VCaP (cell line): ENCODE measurements at regions not wholly inside any gene's neighbourhood (a gene's known extent, or its start where the extent isn't known, plus 50 kb on each side); places are given as distances from the start of the nearest gene placed in this dataset.

Source experiments
- H3K27ac ChIP-seq: fragments of 450-650 bp; 2 replicates; pipeline ENCODE4 v1.5.1; 2017
- TF ChIP-seq, protein P1 (sequence below): fragments of 450-650 bp; conservative IDR thresholded peaks from 2 replicates; pipeline ENCODE4 v1.5.1; 2017; ENCODE audit warnings: mild to moderate bottlenecking, moderate library complexity

DNA sequence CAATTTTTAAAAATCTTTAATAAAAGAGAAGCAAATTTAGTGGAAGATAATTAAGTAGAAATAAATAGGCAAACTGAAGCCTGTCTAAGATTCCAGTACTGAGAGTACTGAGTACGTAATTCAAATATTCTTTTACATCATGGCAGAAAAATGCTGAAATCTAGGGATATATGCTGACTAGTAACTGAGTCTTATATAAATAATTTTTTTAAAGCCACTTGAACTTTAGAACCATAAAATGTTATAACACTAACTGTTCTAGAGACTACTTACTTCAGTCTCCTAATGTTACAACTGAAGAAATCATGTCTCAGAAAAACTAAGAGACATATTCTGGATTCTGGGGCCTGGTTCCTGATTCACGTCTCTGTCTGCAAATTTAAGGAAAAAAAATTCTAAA lies 230.6 kb upstream of the PLEKHG7 start:
- H3K27ac ChIP-seq = no peak overlapping the region
- TF ChIP-seq, protein P1, sequence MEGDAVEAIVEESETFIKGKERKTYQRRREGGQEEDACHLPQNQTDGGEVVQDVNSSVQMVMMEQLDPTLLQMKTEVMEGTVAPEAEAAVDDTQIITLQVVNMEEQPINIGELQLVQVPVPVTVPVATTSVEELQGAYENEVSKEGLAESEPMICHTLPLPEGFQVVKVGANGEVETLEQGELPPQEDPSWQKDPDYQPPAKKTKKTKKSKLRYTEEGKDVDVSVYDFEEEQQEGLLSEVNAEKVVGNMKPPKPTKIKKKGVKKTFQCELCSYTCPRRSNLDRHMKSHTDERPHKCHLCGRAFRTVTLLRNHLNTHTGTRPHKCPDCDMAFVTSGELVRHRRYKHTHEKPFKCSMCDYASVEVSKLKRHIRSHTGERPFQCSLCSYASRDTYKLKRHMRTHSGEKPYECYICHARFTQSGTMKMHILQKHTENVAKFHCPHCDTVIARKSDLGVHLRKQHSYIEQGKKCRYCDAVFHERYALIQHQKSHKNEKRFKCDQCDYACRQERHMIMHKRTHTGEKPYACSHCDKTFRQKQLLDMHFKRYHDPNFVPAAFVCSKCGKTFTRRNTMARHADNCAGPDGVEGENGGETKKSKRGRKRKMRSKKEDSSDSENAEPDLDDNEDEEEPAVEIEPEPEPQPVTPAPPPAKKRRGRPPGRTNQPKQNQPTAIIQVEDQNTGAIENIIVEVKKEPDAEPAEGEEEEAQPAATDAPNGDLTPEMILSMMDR = no peak

DNA sequence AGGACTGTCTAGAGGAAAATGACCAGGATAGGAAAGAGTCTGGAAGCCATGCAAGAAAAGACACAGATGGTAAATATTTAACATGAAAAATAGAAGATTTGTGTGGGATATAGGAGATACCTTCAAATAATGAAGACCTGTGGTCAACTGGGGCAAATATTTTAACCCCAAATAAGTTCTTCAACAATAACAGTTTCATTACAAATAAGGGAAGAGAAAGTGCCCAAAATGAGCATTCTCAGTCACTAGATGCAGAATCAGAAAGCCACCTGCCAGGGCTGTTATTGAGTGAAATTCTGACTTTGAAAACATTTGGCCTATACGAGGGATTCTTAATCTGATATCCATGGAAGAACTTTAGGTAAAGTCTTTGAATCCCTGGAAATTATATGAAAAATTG lies 231.2 kb upstream of the PLEKHG7 start:
- TF ChIP-seq, protein P1 = no peak
- no peak overlapping the region for H3K27ac ChIP-seq

DNA sequence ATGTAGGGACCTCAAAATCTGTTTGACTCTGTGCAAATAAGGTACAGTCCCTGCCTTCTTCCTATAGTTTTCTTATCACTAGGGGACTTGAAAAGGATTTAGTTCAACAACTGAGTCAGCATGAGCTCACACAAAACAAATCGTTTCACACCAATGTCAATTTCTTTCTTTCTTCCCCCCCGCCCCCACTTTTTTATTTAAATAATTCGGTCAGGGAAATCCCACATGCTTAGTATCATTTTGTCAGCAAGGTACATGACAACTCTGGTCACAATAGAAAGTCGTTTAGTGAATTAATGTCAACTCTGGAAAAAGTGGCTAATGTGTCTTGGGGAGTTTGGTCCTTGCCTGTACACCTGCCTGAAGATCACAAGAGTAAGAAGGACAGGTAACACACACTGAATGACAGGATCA lies 232.2 kb upstream of the PLEKHG7 start:
- TF ChIP-seq, protein P1 = no peak

DNA sequence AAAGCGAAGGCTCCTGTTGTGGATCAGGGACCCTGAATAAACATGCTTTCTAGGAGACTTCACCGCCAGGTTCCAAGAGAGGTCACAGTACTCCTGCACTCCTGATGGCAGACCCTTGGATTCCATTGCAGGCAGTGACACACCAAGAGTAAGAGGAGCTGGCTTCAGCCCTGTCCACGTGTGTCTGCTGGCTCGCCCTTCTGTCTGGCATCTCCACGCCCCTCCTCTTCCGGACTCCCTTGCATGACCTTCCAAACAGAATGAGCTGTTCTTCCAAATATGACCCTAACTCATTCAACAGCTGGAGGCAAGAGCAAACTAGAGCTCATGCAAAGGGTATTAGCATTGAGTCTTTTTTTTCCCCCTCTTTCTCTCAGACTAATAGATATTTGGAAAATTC lies 233.0 kb upstream of the PLEKHG7 start:
- TF ChIP-seq, protein P1 = no peak
- H3K27ac ChIP-seq = no peak overlapping the region

More for the DNA sequence above, 232.2 kb upstream of the PLEKHG7 start:
- H3K27ac ChIP-seq = no peak overlapping the region

DNA sequence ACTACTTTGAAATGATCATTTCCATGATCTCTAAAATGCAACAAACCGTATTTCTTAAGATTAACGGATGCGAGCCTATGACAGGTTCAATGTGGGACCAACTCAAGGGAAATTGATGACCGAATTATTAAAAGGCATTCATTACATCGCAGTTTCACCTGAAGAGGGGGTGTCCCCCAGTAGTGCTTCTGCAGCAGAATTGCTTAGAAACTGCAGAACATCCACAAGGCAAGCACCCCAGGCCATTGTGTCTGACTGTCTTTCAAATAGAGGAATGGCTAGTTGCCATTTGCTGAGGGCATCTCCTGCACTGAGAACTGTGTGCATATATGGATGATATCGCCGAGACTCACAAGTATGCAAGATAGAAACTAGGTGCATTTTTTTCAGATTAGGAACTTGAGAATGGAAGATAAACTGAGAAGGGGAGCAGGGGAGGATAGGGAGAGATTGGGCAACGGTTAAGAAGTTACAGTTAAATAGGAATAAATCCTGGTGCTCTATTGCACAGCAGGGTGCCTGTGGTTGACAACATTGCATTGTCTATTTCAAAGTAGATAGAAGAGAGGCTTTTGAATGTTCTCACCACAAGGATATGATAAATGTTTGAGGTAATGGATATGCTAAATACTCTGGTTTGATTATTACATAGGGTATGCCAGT lies 234.3 kb upstream of the PLEKHG7 start:
- no peak overlapping the region for H3K27ac ChIP-seq
- TF ChIP-seq, protein P1 = no peak

DNA sequence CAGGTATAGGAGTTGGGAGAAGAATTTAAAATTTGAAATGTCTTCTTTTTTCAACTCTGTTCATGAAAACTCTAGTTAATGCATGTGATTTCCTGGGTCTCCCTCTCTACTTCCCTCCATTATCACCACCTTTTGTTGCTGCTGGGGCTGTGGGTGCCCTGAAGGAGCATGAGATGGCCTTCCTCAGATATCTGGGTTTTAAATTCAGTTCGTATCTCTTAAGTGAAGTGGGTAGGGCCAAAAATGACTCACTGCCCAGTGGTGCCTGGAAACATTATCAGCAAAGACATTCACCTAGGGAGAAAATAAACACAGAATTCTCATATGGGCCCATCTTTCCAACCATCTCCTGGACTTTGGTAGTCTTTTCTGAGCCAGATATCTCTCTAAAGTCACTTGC lies 234.9 kb upstream of the PLEKHG7 start:
- TF ChIP-seq, protein P1 = no peak
- no peak overlapping the region for H3K27ac ChIP-seq

DNA sequence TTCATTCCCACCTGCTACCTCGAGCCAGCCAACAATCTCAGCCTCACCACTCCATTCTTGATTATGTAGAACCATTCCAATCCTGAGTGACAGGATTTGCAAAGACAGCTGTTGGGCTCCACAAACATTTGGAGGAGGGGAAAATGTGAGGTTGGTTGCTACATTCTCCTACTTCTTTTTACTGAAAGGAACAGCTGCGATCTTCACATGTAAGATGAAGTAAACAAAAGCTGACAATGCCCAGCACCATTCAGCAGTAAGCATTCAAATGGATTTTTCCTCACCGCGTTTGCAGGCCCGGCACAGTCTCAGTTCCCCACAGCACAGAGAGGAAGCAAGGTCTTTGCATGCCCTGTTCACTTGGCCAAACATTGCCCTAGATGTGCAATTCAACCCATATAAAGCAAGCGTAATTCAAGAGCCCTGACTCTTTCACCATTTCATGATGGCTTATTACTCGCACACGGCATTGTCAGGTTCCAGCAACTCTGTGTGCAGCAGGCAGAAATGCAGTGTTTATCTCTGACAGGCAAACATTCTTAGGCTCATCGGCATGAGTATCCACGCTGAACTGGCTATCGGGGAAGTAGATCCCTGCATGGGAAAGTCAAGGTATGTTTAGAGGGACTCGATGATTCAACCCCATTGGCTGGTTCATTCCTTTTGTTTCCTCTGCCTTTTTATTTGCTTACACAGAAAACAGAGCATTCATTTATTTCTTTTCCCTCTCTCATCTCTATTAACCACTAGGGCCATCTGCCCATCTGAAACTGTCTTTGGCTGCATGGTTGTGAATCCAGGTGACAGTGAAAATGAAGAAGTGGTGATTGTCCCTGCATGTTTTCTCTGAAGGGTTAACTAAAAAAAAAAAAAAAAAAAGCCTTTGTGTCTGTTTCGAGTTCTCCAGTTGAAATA lies 236.1 kb upstream of the PLEKHG7 start:
- TF ChIP-seq, protein P1 = no peak
- peak overlapping the region; percentile 37 for H3K27ac ChIP-seq
